Urinary bladder (tissue), 3 donors: ENCODE measurements at regions not wholly inside any gene's neighbourhood (a gene's known extent, or its start where the extent isn't known, plus 50 kb on each side); places are given as distances from the start of the nearest gene placed in this dataset.
"Not testable (repeated sequence)": the region's sequence is repeated elsewhere in the genome, so short reads cannot be mapped to it uniquely, and the experiment has no call there.

Experiments
- DNase-seq: peaks from one replicate; pipeline ENCODE4 v3.0.0-alpha.2; 2015; ENCODE audit errors: extremely low spot score
- H3K27ac ChIP-seq: one replicate; pipeline ENCODE4 v1.5.1; 2013; ENCODE audit warnings: low read depth, mild to moderate bottlenecking, moderate library complexity
- H3K36me3 ChIP-seq: one replicate; pipeline ENCODE4 v1.6.1; 2013; ENCODE audit warnings: mild to moderate bottlenecking, moderate library complexity; ENCODE audit not compliant: insufficient read depth
- H3K4me1 ChIP-seq: one replicate; pipeline ENCODE4 v1.6.1; 2013; ENCODE audit warnings: mild to moderate bottlenecking, moderate library complexity; ENCODE audit not compliant: insufficient read depth
- H3K4me3 ChIP-seq: one replicate; pipeline ENCODE4 v1.5.1; 2013; ENCODE audit warnings: low read depth, low read length
- WGBS: extraction: QIAGEN DNeasy Blood & Tissue Kit; methylation state at CpG from one replicate; pipeline ENCODE4 v1.1.7; 2013; 5-methylcytosine and 5-hydroxymethylcytosine counted together
- donor health status: healthy with polysubstance abuse.
- donor health status: healthy.

DNA sequence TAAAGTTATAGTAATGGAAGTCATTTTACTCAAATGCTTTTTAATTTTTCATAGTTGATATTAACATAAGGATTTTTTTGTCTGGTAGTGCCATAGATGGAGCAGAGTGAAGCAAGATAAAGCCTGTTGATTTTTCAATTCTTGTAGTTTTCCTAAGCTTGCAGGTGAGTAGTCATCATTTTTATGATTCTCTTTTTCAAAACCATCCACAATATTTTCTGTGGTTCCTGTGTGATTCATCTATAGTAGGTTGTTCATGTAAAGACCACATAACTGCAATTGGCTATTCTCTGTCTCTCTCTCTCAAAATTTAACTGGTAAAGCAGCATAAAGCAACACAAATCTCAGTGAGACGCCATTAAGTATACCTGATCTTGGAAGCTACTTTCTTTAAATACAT, 711.5 kb downstream of the TTLL7 start:
- H3K4me3 ChIP-seq, H3K4me1 ChIP-seq, H3K27ac ChIP-seq, H3K36me3 ChIP-seq, DNase-seq: not testable (repeated sequence)
- WGBS, result 98% methylated on average over 1 of the region's 1 CpG

DNA sequence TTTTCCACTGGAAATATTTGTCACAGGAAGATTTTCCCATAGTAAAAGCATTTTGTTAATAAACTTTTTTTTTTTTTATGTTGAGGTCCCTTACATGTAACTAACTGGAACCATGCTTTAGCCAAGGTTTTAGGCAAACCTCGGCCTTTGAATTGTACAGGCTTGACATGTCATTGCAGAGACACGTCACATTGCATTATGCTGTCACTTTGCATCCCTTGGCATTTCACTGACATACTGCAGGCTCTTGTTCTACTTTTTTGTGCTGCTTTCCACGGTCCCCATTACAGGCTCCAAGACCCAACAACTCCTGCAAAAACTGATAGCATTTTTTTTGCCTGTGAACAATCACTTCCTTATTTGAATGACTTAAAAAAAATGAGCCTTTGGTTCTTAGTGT, 724.3 kb downstream of the TTLL7 start:
- DNase-seq, H3K4me1 ChIP-seq, H3K36me3 ChIP-seq, H3K4me3 ChIP-seq, H3K27ac ChIP-seq: not testable (repeated sequence)
- 76% methylated on average over 3 of the region's 3 CpGs for WGBS

GRCh38 chr1:83272484-83272883, 726.4 kb downstream of the TTLL7 start:
- WGBS, result 56% methylated on average over 1 of the region's 1 CpG
- DNase-seq, H3K36me3 ChIP-seq, H3K4me3 ChIP-seq, H3K4me1 ChIP-seq, H3K27ac ChIP-seq: not testable (repeated sequence)

DNA sequence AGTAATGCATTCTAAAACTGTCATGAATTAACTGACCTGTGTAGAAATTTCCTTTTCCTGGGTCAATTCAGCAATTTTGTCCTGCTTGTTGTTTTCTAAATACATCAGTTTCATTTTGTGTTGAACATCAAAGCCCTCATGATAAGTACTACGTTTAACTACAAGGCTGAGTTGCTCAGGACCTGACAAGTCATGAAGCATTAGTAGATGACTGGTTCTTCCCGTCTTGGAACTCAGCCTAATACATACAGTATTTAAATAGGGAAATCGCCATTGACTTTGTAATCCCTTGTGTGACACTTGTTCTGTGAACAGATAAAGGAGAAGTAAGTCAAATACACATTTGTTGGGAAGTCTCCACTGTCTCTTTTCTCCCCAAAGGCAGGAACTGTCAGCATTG, 727.1 kb downstream of the TTLL7 start:
- not testable (repeated sequence) for DNase-seq, H3K4me1 ChIP-seq, H3K4me3 ChIP-seq, H3K27ac ChIP-seq, H3K36me3 ChIP-seq
- WGBS, result 39% methylated on average over 3 of the region's 3 CpGs

DNA sequence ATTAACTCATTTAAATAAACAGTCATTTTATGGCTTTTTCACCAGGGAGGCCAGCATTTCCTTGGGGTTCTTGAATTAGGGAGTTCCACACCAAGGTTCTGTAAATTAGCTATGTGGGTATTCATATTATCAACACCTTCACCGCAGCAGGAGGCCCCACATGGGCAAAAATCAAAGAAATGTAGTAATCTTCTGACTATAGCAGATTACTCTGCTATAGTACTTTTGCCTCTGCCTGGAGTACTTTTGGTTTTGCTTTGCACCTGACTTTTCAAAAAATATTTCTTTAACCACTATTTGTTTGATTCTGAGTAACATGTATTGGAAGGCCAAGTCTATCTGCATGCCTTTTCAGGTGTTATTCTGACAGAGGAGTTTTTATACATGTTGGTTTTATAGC, 728.1 kb downstream of the TTLL7 start:
- WGBS, result no CpG with 5 or more reads among the region's 1 CpG
- H3K4me3 ChIP-seq, DNase-seq, H3K4me1 ChIP-seq, H3K27ac ChIP-seq, H3K36me3 ChIP-seq: not testable (repeated sequence)

DNA sequence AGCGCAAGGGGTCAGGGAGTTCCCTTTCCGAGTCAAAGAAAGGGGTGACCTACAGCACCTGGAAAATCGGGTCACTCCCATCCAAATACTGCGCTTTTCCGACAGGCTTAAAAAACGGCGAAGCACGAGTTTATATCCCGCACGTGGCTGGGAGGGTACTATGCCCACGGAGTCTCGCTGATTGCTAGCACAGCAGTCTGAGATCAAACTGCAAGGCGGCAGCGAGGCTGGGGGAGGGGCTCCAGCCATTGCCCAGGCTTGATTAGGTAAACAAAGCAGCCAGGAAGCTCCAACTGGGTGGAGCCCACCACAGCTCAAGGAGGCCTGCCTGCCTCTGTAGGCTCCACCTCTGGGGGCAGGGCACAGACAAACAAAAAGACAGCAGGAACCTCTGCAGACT, 735.1 kb downstream of the TTLL7 start:
- not testable (repeated sequence) for H3K36me3 ChIP-seq, H3K4me3 ChIP-seq, H3K4me1 ChIP-seq, DNase-seq, H3K27ac ChIP-seq
- WGBS, result 96% methylated on average over 13 of the region's 14 CpGs

GRCh38 chr1:83251687-83252086, 747.2 kb downstream of the TTLL7 start:
- H3K4me1 ChIP-seq, H3K36me3 ChIP-seq, DNase-seq, H3K27ac ChIP-seq, H3K4me3 ChIP-seq: not testable (repeated sequence)
- WGBS, result 92% methylated on average over 4 of the region's 4 CpGs

DNA sequence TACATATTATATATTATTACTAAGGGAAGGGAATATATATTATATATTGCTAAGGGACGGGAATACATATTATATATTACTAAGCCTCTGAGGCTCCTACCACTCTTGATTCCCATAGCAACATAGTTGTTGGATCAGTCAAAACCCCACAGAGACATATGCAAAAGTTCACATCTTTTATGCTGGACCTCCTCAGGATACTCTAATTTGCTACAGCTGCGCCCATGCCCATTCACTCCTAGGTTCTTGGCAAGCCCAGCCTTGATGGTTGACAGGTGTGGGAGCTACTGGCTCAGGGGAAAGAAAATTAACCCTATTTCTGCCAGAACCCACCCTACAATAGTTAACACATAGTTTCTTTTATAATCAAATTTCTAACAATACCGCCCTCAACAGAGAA, 752.2 kb downstream of the TTLL7 start:
- not testable (repeated sequence) for H3K36me3 ChIP-seq, H3K27ac ChIP-seq, H3K4me3 ChIP-seq, H3K4me1 ChIP-seq, DNase-seq
- 96% methylated on average over 3 of the region's 3 CpGs for WGBS

DNA sequence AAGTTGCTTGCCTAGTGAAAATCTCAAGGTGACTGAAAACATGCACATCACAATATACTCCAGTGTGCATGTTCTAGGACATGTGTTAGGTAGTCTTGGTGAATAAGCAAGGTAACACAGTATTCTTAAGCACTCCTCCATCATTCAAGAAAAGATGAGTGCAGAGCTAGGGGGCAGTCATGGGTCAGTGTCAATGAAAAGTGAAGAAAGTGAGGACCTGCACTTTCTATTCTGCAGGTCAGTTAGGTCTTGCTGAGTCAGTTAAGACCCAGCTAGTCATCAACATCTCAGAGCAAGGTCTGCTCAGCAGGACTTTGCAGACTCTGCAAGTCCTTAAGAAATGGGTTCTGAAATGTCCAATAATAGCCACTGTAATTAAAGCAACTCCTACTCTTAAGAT, 754.1 kb downstream of the TTLL7 start:
- H3K36me3 ChIP-seq, H3K4me3 ChIP-seq, DNase-seq, H3K27ac ChIP-seq, H3K4me1 ChIP-seq: not testable (repeated sequence)

GRCh38 chr1:83239568-83239967, 759.4 kb downstream of the TTLL7 start:
- H3K36me3 ChIP-seq, H3K4me1 ChIP-seq: not testable (repeated sequence)

GRCh38 chr1:83238654-83239053, 760.3 kb downstream of the TTLL7 start:
- H3K27ac ChIP-seq, H3K36me3 ChIP-seq, H3K4me3 ChIP-seq, DNase-seq, H3K4me1 ChIP-seq: not testable (repeated sequence)

More at GRCh38 chr1:83239568-83239967, 759.4 kb downstream of the TTLL7 start:
- H3K4me3 ChIP-seq, H3K27ac ChIP-seq, DNase-seq: not testable (repeated sequence)

DNA sequence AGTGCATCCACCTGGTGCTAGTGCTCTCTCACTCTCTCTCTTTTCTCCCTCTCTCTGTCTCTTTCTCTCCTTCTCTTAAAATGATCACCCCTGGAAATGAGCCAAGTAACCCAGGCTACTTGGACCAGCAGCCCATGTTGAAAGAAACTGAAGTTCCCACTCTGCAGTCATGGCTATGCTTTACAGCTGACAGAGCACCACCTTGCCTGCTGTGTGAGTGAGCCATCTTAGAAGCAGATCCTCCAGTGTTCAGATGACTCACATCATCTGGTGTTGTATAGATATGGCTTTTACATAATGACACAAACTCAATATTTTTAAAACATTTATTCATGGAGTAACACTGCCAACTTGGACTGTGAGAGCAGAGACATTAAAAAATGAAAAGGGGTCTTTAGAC, 779.1 kb downstream of the TTLL7 start:
- H3K4me3 ChIP-seq, DNase-seq, H3K27ac ChIP-seq, H3K4me1 ChIP-seq, H3K36me3 ChIP-seq: not testable (repeated sequence)

DNA sequence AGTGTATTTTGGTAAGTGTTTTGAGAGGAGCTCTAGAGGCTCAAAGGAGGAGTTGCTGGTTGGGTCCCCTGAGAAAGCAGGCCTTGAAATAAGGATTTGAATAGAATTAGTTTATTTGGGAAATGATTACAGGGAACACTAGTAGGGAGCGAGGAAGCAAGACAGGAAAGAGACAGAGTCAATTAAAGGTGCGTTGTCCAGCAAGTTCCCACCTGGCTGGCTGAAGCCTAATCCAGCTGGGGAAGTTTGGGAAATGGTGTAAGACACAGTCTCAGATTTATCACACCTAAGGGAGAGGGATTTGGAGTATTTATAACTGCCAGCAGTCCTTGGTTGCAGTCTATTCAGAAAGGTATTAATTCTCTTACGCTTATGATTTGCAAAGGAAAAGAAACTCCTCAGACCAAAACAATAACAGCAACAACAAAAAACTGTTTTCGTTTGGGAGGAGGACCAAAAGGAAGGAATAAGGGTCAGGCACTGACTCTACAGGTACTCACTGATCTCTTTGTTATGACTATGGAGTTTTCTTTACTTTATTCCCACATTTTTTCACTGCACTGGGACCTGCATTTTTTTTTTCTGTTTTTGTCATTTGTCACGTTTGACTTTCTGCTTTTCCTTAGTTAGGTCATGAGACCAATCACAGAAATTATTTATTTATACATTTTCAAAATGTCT, 780.8 kb downstream of the TTLL7 start:
- H3K27ac ChIP-seq, DNase-seq, H3K4me3 ChIP-seq, H3K4me1 ChIP-seq, H3K36me3 ChIP-seq: not testable (repeated sequence)
- WGBS, result 85% methylated on average over 5 of the region's 5 CpGs

DNA sequence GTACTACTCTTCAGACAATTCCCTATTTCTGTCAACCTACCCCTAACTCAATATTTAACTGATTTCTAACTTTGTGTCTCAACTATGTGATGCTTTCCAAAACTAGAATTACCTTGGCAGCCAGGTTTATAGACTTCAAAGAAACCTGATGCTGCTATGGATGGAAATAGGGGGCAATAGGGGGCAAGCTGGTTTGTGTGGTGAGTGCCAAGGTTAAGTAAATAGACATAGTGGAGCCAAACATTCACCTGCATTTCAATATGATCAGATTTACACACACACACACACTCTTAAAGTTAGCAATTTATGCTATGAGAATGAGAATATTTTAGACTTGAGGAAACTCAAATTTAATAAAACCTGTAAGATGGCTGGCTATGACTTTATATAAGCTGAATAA, 784.6 kb downstream of the TTLL7 start:
- not testable (repeated sequence) for DNase-seq, H3K27ac ChIP-seq, H3K4me3 ChIP-seq, H3K4me1 ChIP-seq, H3K36me3 ChIP-seq

DNA sequence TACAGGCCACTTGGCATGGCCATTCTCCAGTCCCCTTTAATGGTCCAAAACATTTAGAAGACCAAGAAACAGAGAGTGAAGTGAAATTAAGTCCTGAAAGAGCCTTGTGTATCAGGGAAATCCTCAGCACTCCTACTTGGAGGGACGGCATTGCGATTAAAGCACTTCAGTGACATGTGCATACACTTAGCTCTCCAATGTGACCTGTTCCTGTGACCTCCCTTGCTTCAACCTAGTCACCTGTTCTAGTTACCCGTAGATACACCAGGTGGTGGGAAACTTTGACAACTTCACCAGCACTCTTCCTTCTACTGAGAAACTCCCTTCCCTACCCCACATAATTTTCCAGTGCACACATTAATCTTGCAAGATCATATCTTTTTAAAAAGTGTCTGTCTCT, 785.3 kb downstream of the TTLL7 start:
- WGBS, result 90% methylated on average over 3 of the region's 3 CpGs

More for the DNA sequence above, 785.3 kb downstream of the TTLL7 start:
- DNase-seq, H3K27ac ChIP-seq, H3K4me3 ChIP-seq, H3K36me3 ChIP-seq, H3K4me1 ChIP-seq: not testable (repeated sequence)
